ENCODE measurements at regions not wholly inside any gene's neighbourhood (a gene's known extent, or its start where the extent isn't known, plus 50 kb on each side); places are given as distances from the start of the nearest gene placed in this dataset.

DNA sequence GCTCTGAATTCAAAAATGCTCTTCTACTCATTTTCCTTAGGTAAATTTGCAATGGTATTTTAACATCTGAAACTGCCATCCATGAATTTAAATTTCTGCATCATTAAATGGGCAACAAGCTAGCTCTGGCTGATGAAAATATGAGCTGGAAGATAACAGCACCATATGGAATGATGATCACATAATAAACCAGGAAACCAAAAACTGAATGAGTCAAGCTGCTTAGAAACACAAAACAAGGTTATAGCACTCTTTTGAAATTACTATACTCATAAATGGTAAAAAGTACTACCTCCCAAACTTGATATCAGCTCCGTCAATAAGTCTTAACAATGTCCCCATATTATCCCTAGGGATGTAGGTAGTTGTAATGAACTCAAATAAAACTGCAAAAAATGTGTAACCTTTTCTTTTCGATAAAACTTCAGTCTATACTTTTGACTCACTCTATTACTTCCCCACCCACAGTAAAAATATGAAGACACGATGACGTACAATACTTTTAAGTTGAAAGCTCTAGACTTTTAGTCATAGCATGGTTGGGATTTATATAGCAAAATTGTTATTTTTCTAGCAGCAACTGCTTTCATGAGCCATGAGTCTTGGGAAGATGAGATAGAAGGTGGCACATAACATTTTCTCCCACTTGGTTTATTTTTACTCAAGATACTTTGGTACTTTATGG is 396.7 kb downstream of the CDH2 start:
- no peak overlapping the region for H3K4me2 ChIP-seq (ENCODE audit: insufficient read depth, low read length)
- no peak overlapping the region for H3K27ac ChIP-seq (ENCODE audit: insufficient read depth, low read depth, low read length)
- FAIRE-seq (no peak), DNase-seq (ENCODE audit: low read depth, low spot score) (no peak)
- no peak for TF ChIP-seq JUN (IDR thresholded peaks at IDR 0.05; ENCODE audit: borderline replicate concordance, insufficient read depth, insufficient read length, low read depth)
- TF ChIP-seq MAX (IDR thresholded peaks at IDR 0.05; ENCODE audit: insufficient read depth, insufficient read length): no peak
- no peak for TF ChIP-seq GATA2 (IDR thresholded peaks at IDR 0.05; ENCODE audit: insufficient read depth, insufficient read length, low read depth, low read length)
- TF ChIP-seq MYC (IDR thresholded peaks at IDR 0.05; ENCODE audit: low read depth, low read length): no peak
- TF ChIP-seq POLR2AphosphoS5 (IDR thresholded peaks at IDR 0.05; ENCODE audit: insufficient read depth, low read depth, low read length): no peak
- no peak for TF ChIP-seq FOS (IDR thresholded peaks at IDR 0.05; ENCODE audit: borderline replicate concordance, insufficient read depth, low read length)
- TF ChIP-seq EZH2 (IDR thresholded peaks at IDR 0.05; ENCODE audit: borderline replicate concordance, low read depth, low read length, severe bottlenecking): no peak
- no peak for TF ChIP-seq CTCF (IDR thresholded peaks at IDR 0.05; ENCODE audit: extremely low read depth in 1 of 2, insufficient read depth in 1 of 2, low read depth in 1 of 2, low read length in 2 of 2)
- TF ChIP-seq POLR2A (IDR thresholded peaks at IDR 0.05; ENCODE audit: low read depth, low read length): no peak
- no peaks in the 10 kb centered on the region for H3K36me3 ChIP-seq (ENCODE audit: control insufficient read depth in 2 of 2, extremely low read depth in 1 of 2, insufficient read depth in 2 of 2, low read length in 2 of 2)
- no peaks in the 10 kb centered on the region for H3K79me2 ChIP-seq (ENCODE audit: control insufficient read depth, insufficient read depth, low read length)
- POLR2A ChIA-PET: no interaction called here
- no TSS peak for BruUV-seq (replicated peaks)
- H3K9me1 ChIP-seq (replicated peaks; ENCODE audit: control insufficient read depth, extremely low read depth, insufficient read depth, low read length): no peaks in the 10 kb centered on the region
- intact Hi-C loops (cut with micrococcal nuclease): no loop called here
- H3K4me3 ChIP-seq (replicated peaks in 1 of 3; ENCODE audit: insufficient read depth in 1 of 3, low read depth in 1 of 3, low read length in 3 of 3): no peak overlapping the region
- H3K9me3 ChIP-seq (replicated peaks; ENCODE audit: control insufficient read depth, insufficient read depth, low read length): no peaks in the 10 kb centered on the region
- CTCF ChIA-PET: interaction anchor here (0.9 to 1.7 kb wide), 7 partner anchors 9 to 397 kb away, joined by 3 to 9 read pairs (median 4); partner anchors contain the start of gene CDH2
- dilution Hi-C loops (cut with MboI; ENCODE audit: extremely low pct_ligation_motif_present, low sequenced_read_pairs): no loop called here
- H2AFZ ChIP-seq (ENCODE audit: low read depth, low read length): no peak overlapping the region
- no peaks in the 10 kb centered on the region for H4K20me1 ChIP-seq (replicated peaks; ENCODE audit: control insufficient read depth, extremely low read depth, insufficient read depth, low read length)
- no peaks in the 10 kb centered on the region for H3K4me1 ChIP-seq (ENCODE audit: control insufficient read depth, extremely low read depth, insufficient read depth, low read length)
- H3K9ac ChIP-seq (replicated peaks; ENCODE audit: extremely low read depth, insufficient read depth, low read length): no peak overlapping the region
- H3K27me3 ChIP-seq (ENCODE audit: control insufficient read depth in 2 of 2, insufficient read depth in 2 of 2, low read length in 2 of 2): peaks cover 1 to 4% of the 10 kb centered on the region in 2 experiments
